BLaER1 treated with 17β-estradiol and CSF1 and Interleukin-3, amounts not matched to agents 10 nM and 100 nM (cell line): ENCODE measurements at regions not wholly inside any gene's neighbourhood (a gene's known extent, or its start where the extent isn't known, plus 50 kb on each side); places are given as distances from the start of the nearest gene placed in this dataset.
A peak's percentile ranks its signal among the peaks of the same experiment; 100 is the strongest.

ENCODE experiments used
- H3K27ac ChIP-seq, 11 experiments: shearing (Covaris generic); formaldehyde crosslinking; 2 replicates each; pipeline ENCODE4 v1.8.1; 2022
- H3K27me3 ChIP-seq, 11 experiments: shearing (Covaris generic); formaldehyde crosslinking; 2 replicates each; pipeline ENCODE4 v1.8.1; 2022
- H3K36me3 ChIP-seq, 11 experiments: shearing (Covaris generic); formaldehyde crosslinking; 2 replicates each; pipeline ENCODE4 v1.8.1; 2022
- H3K4me1 ChIP-seq, 10 experiments: shearing (Covaris generic); formaldehyde crosslinking; 2 replicates each; pipeline ENCODE4 v1.8.1; 2022
- H3K4me2 ChIP-seq, 11 experiments: shearing (Covaris generic); formaldehyde crosslinking; 2 replicates each; pipeline ENCODE4 v1.8.1; 2022
- H3K4me3 ChIP-seq, 10 experiments: shearing (Covaris generic); formaldehyde crosslinking; 2 replicates each; pipeline ENCODE4 v1.8.1; 2022
- H3K9ac ChIP-seq, 11 experiments: shearing (Covaris generic); formaldehyde crosslinking; 2 replicates each; pipeline ENCODE4 v1.8.1; 2022
- H3K9me3 ChIP-seq, 11 experiments: shearing (Covaris generic); formaldehyde crosslinking; replicated peaks in 1 of 11; 2 replicates each; pipeline ENCODE4 v1.8.1; 2022
- H4K20me1 ChIP-seq, 11 experiments: shearing (Covaris generic); formaldehyde crosslinking; 2 replicates each; pipeline ENCODE4 v1.8.1; 2022
- Cebpa-rat ChIP-seq, 11 experiments: shearing (Covaris generic); IDR thresholded peaks; 2 replicates each; pipeline ENCODE4 v1.8.1; 2022

GRCh38 chr6:62615366-62616015 lies 329.5 kb upstream of the KHDRBS2 start:
- no peaks in the 10 kb centered on the region for H3K27me3 ChIP-seq
- no peak overlapping the region for H3K4me2 ChIP-seq
- no peaks in the 10 kb centered on the region for H3K36me3 ChIP-seq
- no peak overlapping the region for H3K9ac ChIP-seq
- TF ChIP-seq Cebpa-rat (IDR thresholded peaks at IDR 0.05), result no peak
- no peak overlapping the region for H3K4me3 ChIP-seq
- no peak overlapping the region for H3K27ac ChIP-seq
- peaks cover 0 to 5% (median 0%) of the 10 kb centered on the region in 10 experiments; a peak in 2 of 20 replicates for H3K4me1 ChIP-seq
- peaks cover 0 to 6% (median 0%) of the 10 kb centered on the region in 11 experiments; a peak in 1 of 22 replicates for H3K9me3 ChIP-seq
- no peaks in the 10 kb centered on the region for H4K20me1 ChIP-seq

DNA sequence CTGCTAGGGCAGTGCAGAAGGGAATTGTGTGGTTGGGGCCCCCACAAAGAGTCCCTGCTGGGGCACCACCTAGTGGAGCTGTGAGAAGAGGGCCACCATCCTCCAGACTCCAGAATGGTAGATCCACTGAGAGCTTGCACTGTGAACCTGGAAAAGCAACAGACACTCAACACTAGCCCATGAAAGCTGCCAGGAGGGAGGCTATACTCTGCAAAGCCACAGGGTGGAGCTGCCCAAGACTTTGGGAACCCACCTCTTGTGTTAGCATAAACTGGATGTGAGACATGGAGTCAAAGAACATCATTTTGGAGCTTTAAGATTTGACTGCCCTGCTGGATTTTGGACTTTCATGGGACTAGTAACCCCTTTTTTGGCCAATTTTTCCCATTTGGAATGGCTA lies 328.4 kb upstream of the KHDRBS2 start:
- Histone ChIP-seq H3K27ac (no peak overlapping the region), H3K9me3 (peaks cover 0 to 14% (median 0%) of the 10 kb centered on the region in 11 experiments; a peak in 2 of 22 replicates), H4K20me1 (no peaks in the 10 kb centered on the region), H3K36me3 (no peaks in the 10 kb centered on the region), H3K9ac (no peak overlapping the region), H3K27me3 (no peaks in the 10 kb centered on the region), H3K4me3 (no peak overlapping the region), H3K4me2 (no peak overlapping the region), H3K4me1 (peaks cover 0 to 5% (median 0%) of the 10 kb centered on the region in 10 experiments; a peak in 2 of 20 replicates)
- TF ChIP-seq Cebpa-rat (IDR thresholded peaks at IDR 0.05), result no peak

GRCh38 chr6:62613928-62614327 lies 327.9 kb upstream of the KHDRBS2 start:
- Histone ChIP-seq H3K36me3 (no peaks in the 10 kb centered on the region), H3K4me2 (no peak overlapping the region), H3K27ac (no peak overlapping the region), H3K4me3 (no peak overlapping the region), H3K9me3 (peaks cover 0 to 14% (median 0%) of the 10 kb centered on the region in 11 experiments; a peak in 2 of 22 replicates), H3K27me3 (no peaks in the 10 kb centered on the region), H3K4me1 (peaks cover 0 to 5% (median 0%) of the 10 kb centered on the region in 10 experiments; a peak in 2 of 20 replicates), H3K9ac (no peak overlapping the region), H4K20me1 (no peaks in the 10 kb centered on the region)
- TF ChIP-seq Cebpa-rat (IDR thresholded peaks at IDR 0.05), result no peak

GRCh38 chr6:62612471-62612870 lies 326.4 kb upstream of the KHDRBS2 start:
- Histone ChIP-seq H3K4me3 (no peak overlapping the region), H3K27me3 (no peaks in the 10 kb centered on the region), H3K36me3 (no peaks in the 10 kb centered on the region), H4K20me1 (no peaks in the 10 kb centered on the region), H3K9ac (no peak overlapping the region), H3K9me3 (peaks cover 0 to 14% (median 0%) of the 10 kb centered on the region in 11 experiments; a peak in 2 of 22 replicates), H3K4me2 (no peak overlapping the region), H3K27ac (no peak overlapping the region), H3K4me1 (peaks cover 0 to 5% (median 0%) of the 10 kb centered on the region in 10 experiments; a peak in 2 of 20 replicates)
- TF ChIP-seq Cebpa-rat (IDR thresholded peaks at IDR 0.05), result no peak

- no peaks in the 10 kb centered on the region for H3K9me3 ChIP-seq
- H3K27ac ChIP-seq, result no peak overlapping the region
- H3K36me3 ChIP-seq, result no peaks in the 10 kb centered on the region
- no peak overlapping the region for H3K9ac ChIP-seq
- H3K27me3 ChIP-seq, result no peaks in the 10 kb centered on the region
- no peaks in the 10 kb centered on the region for H3K4me1 ChIP-seq
- H3K4me3 ChIP-seq, result no peak overlapping the region
- no peaks in the 10 kb centered on the region for H4K20me1 ChIP-seq
- TF ChIP-seq Cebpa-rat (IDR thresholded peaks at IDR 0.05), result no peak
- H3K4me2 ChIP-seq, result no peak overlapping the region
These were observed 284.3 kb upstream of the KHDRBS2 start for GRCh38 chr6:62570372-62570771.

- no peaks in the 10 kb centered on the region for H3K27me3 ChIP-seq
- no peaks in the 10 kb centered on the region for H3K4me1 ChIP-seq
- H3K9ac ChIP-seq, result no peak overlapping the region
- no peak overlapping the region for H3K4me3 ChIP-seq
- no peaks in the 10 kb centered on the region for H3K9me3 ChIP-seq
- H3K4me2 ChIP-seq, result no peak overlapping the region
- no peaks in the 10 kb centered on the region for H3K36me3 ChIP-seq
- no peak for TF ChIP-seq Cebpa-rat (IDR thresholded peaks at IDR 0.05)
- H3K27ac ChIP-seq, result no peak overlapping the region
- no peaks in the 10 kb centered on the region for H4K20me1 ChIP-seq
These were observed 255.5 kb upstream of the KHDRBS2 start for GRCh38 chr6:62541502-62541901.

DNA sequence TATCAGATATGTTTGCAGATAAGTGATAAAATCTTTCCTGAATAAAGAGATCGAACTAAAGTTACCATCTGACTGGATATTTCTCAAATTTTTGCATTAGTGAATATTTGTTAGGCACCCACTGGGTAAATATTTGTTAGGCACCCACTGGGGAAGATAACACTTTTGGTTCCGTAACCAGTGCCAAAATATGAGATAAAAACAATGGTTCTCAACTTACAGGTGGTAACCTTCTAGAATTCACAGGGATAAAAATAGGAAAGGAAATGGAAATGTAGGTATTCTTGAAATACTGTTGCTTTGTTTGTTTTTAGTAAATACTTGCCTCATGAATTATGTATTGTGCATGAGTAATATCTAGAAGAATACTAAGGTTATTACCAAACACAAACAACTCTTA lies 245.0 kb upstream of the KHDRBS2 start:
- no peak overlapping the region for H3K27ac ChIP-seq
- H3K36me3 ChIP-seq, result no peaks in the 10 kb centered on the region
- no peak overlapping the region for H3K4me3 ChIP-seq
- no peaks in the 10 kb centered on the region for H3K27me3 ChIP-seq
- no peak overlapping the region for H3K4me2 ChIP-seq
- H3K4me1 ChIP-seq, result peaks cover 11 to 15% (median 13%) of the 10 kb centered on the region in 10 experiments
- no peaks in the 10 kb centered on the region for H4K20me1 ChIP-seq
- no peak for TF ChIP-seq Cebpa-rat (IDR thresholded peaks at IDR 0.05)
- H3K9ac ChIP-seq, result no peak overlapping the region
- peaks cover 0 to 16% (median 5%) of the 10 kb centered on the region in 11 experiments; a peak in 10 of 22 replicates for H3K9me3 ChIP-seq

DNA sequence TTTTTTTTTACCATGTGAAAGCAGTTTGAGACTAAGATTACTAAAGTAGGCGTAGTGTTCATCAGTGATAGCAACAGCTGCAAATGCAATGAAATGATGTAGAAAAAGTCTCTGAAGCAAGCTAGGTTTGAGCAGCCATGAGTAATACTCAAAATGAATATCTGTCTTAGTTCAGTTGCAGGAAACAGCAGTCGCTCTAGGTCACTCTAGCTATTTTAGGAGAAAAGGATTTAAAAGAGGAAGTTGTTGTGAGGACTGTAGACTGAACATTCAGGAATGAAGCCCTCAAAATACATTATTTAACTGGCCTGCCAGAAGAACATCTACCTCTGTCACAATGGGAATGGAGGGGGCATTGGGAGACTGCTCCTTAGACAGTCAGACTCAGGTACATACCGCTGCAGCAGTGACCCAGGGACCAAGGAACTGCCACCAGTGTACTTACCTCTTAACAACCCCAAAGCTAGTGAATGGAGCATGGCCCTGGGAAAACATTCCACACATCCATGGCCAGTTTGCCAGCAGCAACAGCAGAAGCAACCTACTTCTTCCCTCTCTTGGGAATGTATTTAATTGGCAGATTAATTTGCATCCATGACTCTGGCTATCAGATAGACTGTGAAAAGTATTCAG lies 243.0 kb upstream of the KHDRBS2 start:
- peak overlapping the region in 3 of 11 experiments; percentile 14 to 23 (median 18); a peak in 3 of 22 replicates for H3K27ac ChIP-seq
- no peaks in the 10 kb centered on the region for H4K20me1 ChIP-seq
- H3K9ac ChIP-seq, result no peak overlapping the region
- peaks cover 0 to 15% (median 5%) of the 10 kb centered on the region in 11 experiments; a peak in 10 of 22 replicates for H3K9me3 ChIP-seq
- no peaks in the 10 kb centered on the region for H3K27me3 ChIP-seq
- peak overlapping the region; percentile 44 to 73 (median 61) for H3K4me2 ChIP-seq
- no peak for TF ChIP-seq Cebpa-rat (IDR thresholded peaks at IDR 0.05)
- H3K36me3 ChIP-seq, result no peaks in the 10 kb centered on the region
- peaks cover 11 to 15% (median 13%) of the 10 kb centered on the region in 10 experiments for H3K4me1 ChIP-seq
- H3K4me3 ChIP-seq, result no peak overlapping the region

DNA sequence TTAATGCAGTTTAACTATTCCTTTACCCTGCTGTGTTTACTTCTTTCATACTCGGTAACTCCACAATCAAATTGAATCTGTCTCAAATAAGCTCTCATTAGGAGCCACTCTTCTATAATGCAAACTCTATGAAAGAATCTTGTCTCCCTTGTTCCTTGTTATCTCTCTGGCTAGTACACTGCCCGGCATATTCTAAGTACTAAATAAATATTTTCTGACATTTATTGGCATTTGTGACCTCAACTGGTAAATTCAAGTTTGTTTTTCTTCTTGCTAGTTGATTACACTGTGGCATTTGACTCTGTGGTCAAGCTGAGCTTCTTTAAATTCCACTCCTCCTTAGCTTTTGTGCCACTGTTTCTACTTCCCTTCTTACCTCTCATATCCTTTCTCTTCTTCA lies 237.6 kb upstream of the KHDRBS2 start:
- Histone ChIP-seq H3K27ac (no peak overlapping the region), H3K4me3 (no peak overlapping the region), H3K4me2 (no peak overlapping the region), H3K36me3 (no peaks in the 10 kb centered on the region), H3K9ac (no peak overlapping the region), H3K4me1 (peaks cover 2 to 4% (median 3%) of the 10 kb centered on the region in 10 experiments), H4K20me1 (no peaks in the 10 kb centered on the region), H3K9me3 (peaks cover 0 to 10% (median 4%) of the 10 kb centered on the region in 11 experiments; a peak in 9 of 22 replicates), H3K27me3 (no peaks in the 10 kb centered on the region)
- TF ChIP-seq Cebpa-rat (IDR thresholded peaks at IDR 0.05), result no peak
